GM12878 (cell line): ENCODE measurements at regions not wholly inside any gene's neighbourhood (a gene's known extent, or its start where the extent isn't known, plus 50 kb on each side); places are given as distances from the start of the nearest gene placed in this dataset.

Experiments
- ATAC-seq: fragments of 200-7000 bp; cut with Tn5 transposase; 3 replicates; pipeline ENCODE4 v1.9.1; 2020; ENCODE audit warnings: mild to moderate bottlenecking, moderate library complexity
- BruUV-seq: library from RNA; stranded (reverse); fragments of 400-500 nt; replicated peaks from 2 replicates; lab custom pipeline; 2021; lab: Mats Ljungman, UMichigan
- CTCF ChIA-PET: fragments of 300-600 bp; sonication (Branson Sonifier 250); formaldehyde crosslinking; extraction: SDS; loops from one replicate; lab custom pipeline; 2021; ENCODE audit warnings: inconsistent platforms; lab: Yijun Ruan, JAX
- POLR2A ChIA-PET: fragments of 350-600 bp; formaldehyde crosslinking; extraction: SDS; loops from one replicate; lab custom pipeline; 2021; ENCODE audit warnings: inconsistent platforms; lab: Charles Lee
- RAD21 ChIA-PET: fragments of 300-600 bp; sonication (Branson Sonifier 250); formaldehyde crosslinking; loops from one replicate; lab custom pipeline; 2023; ENCODE audit warnings: antibody characterized with exemption; ENCODE audit not compliant: unreplicated experiment; lab: Charles Lee
- SMC1A ChIA-PET: fragments of 300-600 bp; sonication (Branson Sonifier 250); formaldehyde crosslinking; loops from one replicate; lab custom pipeline; 2023; ENCODE audit not compliant: unreplicated experiment, uncharacterized antibody; lab: Charles Lee
- DNase-seq: peaks from one replicate; pipeline ENCODE4 v3.0.0-alpha.2; 2011; ENCODE audit warnings: low read depth, low spot score
- FAIRE-seq: peaks from 3 replicates; lab custom pipeline; 2011; peaks lifted over from hg19 to GRCh38; lab: Jason Lieb, UNC
- H2AFZ ChIP-seq: 2 replicates; pipeline ENCODE4 v1.6.0; 2011; ENCODE audit warnings: low read depth, low read length, control low read depth; ENCODE audit not compliant: control insufficient read depth
- H3K27ac ChIP-seq: 2 replicates; pipeline ENCODE4 v1.5.1; 2011; ENCODE audit warnings: control low read depth; ENCODE audit not compliant: control insufficient read depth, insufficient read depth
- H3K27me3 ChIP-seq, 2 experiments: replicated peaks in 1 of 2; 2 replicates each; pipeline versions ENCODE4 v1.6.0 to v1.6.1; 2011; ENCODE audit warnings: low read length in 1 of 2; ENCODE audit not compliant: control insufficient read depth in 2 of 2, insufficient read depth in 2 of 2
- H3K36me3 ChIP-seq, 2 experiments: 2 replicates each; pipeline ENCODE4 v1.5.1; 2011; ENCODE audit warnings: low read length in 1 of 2; ENCODE audit not compliant: control insufficient read depth in 2 of 2, insufficient read depth in 2 of 2
- H3K4me1 ChIP-seq: 2 replicates; pipeline ENCODE4 v1.6.1; 2011; ENCODE audit warnings: mild to moderate bottlenecking, low read length, moderate library complexity, mixed read lengths; ENCODE audit not compliant: control insufficient read depth, insufficient read depth
- H3K4me2 ChIP-seq: 2 replicates; pipeline ENCODE4 v1.6.0; 2011; ENCODE audit warnings: control low read depth; ENCODE audit not compliant: control insufficient read depth, insufficient read depth
- H3K4me3 ChIP-seq: fragments of 200-600 bp; sonication (generic); 2 replicates; pipeline ENCODE4 v1.5.1; 2016
- H3K79me2 ChIP-seq: 2 replicates; pipeline ENCODE4 v1.6.0; 2011; ENCODE audit warnings: low read length; ENCODE audit not compliant: control insufficient read depth, insufficient read depth
- H3K9ac ChIP-seq: 2 replicates; pipeline ENCODE4 v1.8.0; 2011; ENCODE audit warnings: low read length, control low read depth, mixed read lengths; ENCODE audit not compliant: control insufficient read depth, insufficient read depth
- H3K9me3 ChIP-seq: replicated peaks from 3 replicates; pipeline ENCODE4 v1.5.1; 2011; ENCODE audit warnings: mild to moderate bottlenecking, low read length; ENCODE audit not compliant: control insufficient read depth, insufficient read depth
- H4K20me1 ChIP-seq: 2 replicates; pipeline ENCODE4 v1.6.0; 2011; ENCODE audit not compliant: control insufficient read depth, insufficient read depth
- ATF7 ChIP-seq: fragments of 450-650 bp; IDR thresholded peaks from 2 replicates; pipeline ENCODE4 v1.6.1; 2016; ENCODE audit warnings: low read depth, mild to moderate bottlenecking
- CBX3 ChIP-seq: fragments of 200-600 bp; sonication (generic); IDR thresholded peaks from 2 replicates; pipeline ENCODE4 v1.6.1; 2016; ENCODE audit warnings: low read depth, borderline replicate concordance
- CREB1 ChIP-seq: IDR thresholded peaks from 2 replicates; pipeline ENCODE4 v1.6.1; 2012; ENCODE audit warnings: low read depth, mild to moderate bottlenecking, inconsistent platforms
- DPF2 ChIP-seq: fragments of 450-650 bp; IDR thresholded peaks from 2 replicates; pipeline ENCODE4 v1.6.1; 2017; ENCODE audit warnings: mild to moderate bottlenecking
- EP300 ChIP-seq, 2 experiments: fragments of 150-350 bp in 1 of 2; IDR thresholded peaks; 2 replicates each; pipeline ENCODE4 v1.6.1; 2011 to 2012; ENCODE audit warnings: low read depth in 2 of 2, low read length in 2 of 2, borderline replicate concordance in 1 of 2, improper control_type of control experiment in 1 of 2, inconsistent platforms in 1 of 2; ENCODE audit not compliant: control insufficient read depth in 1 of 2
- EZH2 ChIP-seq: IDR thresholded peaks from 2 replicates; pipeline ENCODE4 v1.6.1; 2012; ENCODE audit warnings: low read depth, mild to moderate bottlenecking, control low read depth, inconsistent platforms, low read length, borderline replicate concordance; ENCODE audit not compliant: control insufficient read depth
- FOXK2 ChIP-seq: fragments of 450-650 bp; IDR thresholded peaks from 2 replicates; pipeline ENCODE4 v1.6.1; 2017; ENCODE audit warnings: mild to moderate bottlenecking, moderate library complexity
- MTA2 ChIP-seq: fragments of 450-650 bp; IDR thresholded peaks from 2 replicates; pipeline ENCODE4 v1.6.1; 2016; ENCODE audit warnings: low read depth, mild to moderate bottlenecking, moderate library complexity
- TCF12 ChIP-seq: IDR thresholded peaks from 2 replicates; pipeline ENCODE4 v1.6.1; 2011; ENCODE audit warnings: low read depth, mild to moderate bottlenecking, low read length
- WGBS: methylation state at CpG from one replicate; pipeline ENCODE4 v1.1.6; 2016; ENCODE audit warnings: low lambda C conversion rate; ENCODE audit not compliant: insufficient replicate concordance, insufficient coverage; ENCODE audit errors: missing lambda C conversion rate; 5-methylcytosine and 5-hydroxymethylcytosine counted together
- in situ Hi-C: fragments of 300-500 bp; cut with MboI; formaldehyde crosslinking; loops from 9 replicates; pipeline ENCODE4 v1.14.3; 2018; ENCODE audit warnings: mixed read lengths
- intact Hi-C: fragments of 100-400 bp; cut with micrococcal nuclease; formaldehyde crosslinking; loops from one replicate; pipeline ENCODE4 v1.14.2; 2022; ENCODE audit not compliant: unreplicated experiment
- TF ChIP-seq, protein P1 (sequence below): IDR thresholded peaks from 2 replicates; pipeline ENCODE4 v1.6.1; 2012; ENCODE audit warnings: mild to moderate bottlenecking, low read depth, low read length

DNA sequence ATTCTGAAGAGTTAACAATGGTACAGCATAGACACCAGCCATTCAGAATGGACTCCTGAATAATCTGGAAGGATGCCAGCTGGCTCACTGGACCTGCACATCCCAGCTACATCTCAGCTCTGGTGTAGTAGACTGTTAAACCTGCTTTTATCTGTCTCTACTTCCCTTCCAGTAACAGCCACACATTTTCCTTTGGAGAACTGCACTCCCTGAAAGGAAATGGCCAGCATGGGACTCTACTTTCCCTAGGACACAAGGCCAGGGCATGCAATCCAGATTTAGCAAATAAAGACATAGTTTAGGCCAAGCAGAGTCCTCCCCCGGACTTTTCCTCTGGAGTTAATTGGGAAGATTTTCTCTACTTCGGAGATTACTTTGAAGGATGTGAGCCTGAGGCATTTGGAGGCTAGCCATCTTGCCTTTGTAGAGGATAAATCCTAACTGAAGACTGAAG is 82.7 kb upstream of the TCF12 start:
- Histone ChIP-seq H3K9me3 (no peaks in the 10 kb centered on the region), H3K79me2 (no peaks in the 10 kb centered on the region), H3K4me1 (peaks cover 11% of the 10 kb centered on the region; the same call in 1 of the 2 replicates), H3K4me2 (no peak overlapping the region), H3K9ac (no peak overlapping the region), H3K36me3 (no peaks in the 10 kb centered on the region), H2AFZ (no peak overlapping the region), H3K27me3 (peaks cover 0 to 2% of the 10 kb centered on the region in 2 experiments; a peak in 2 of 4 replicates), H4K20me1 (no peaks in the 10 kb centered on the region), H3K27ac (no peak overlapping the region), H3K4me3 (no peak overlapping the region)
- ChIA-PET CTCF (interaction anchor here (1.8 kb wide), 1 partner anchor 15 kb away, joined by 3 read pairs; no protein-coding TSS in a partner anchor), POLR2A (no interaction called here), RAD21 (no interaction called here), SMC1A (no interaction called here)
- TF ChIP-seq EZH2 (no peak), CREB1 (no peak), TCF12 (no peak), DPF2 (no peak), FOXK2 (no peak), EP300 (IDR thresholded peaks at IDR 0.05; ENCODE audit: borderline replicate concordance in 1 of 2, control insufficient read depth in 1 of 2, low read depth in 2 of 2, low read length in 2 of 2) (no peak), MTA2 (no peak), ATF7 (no peak), CBX3 (no peak)
- TF ChIP-seq, protein P1, sequence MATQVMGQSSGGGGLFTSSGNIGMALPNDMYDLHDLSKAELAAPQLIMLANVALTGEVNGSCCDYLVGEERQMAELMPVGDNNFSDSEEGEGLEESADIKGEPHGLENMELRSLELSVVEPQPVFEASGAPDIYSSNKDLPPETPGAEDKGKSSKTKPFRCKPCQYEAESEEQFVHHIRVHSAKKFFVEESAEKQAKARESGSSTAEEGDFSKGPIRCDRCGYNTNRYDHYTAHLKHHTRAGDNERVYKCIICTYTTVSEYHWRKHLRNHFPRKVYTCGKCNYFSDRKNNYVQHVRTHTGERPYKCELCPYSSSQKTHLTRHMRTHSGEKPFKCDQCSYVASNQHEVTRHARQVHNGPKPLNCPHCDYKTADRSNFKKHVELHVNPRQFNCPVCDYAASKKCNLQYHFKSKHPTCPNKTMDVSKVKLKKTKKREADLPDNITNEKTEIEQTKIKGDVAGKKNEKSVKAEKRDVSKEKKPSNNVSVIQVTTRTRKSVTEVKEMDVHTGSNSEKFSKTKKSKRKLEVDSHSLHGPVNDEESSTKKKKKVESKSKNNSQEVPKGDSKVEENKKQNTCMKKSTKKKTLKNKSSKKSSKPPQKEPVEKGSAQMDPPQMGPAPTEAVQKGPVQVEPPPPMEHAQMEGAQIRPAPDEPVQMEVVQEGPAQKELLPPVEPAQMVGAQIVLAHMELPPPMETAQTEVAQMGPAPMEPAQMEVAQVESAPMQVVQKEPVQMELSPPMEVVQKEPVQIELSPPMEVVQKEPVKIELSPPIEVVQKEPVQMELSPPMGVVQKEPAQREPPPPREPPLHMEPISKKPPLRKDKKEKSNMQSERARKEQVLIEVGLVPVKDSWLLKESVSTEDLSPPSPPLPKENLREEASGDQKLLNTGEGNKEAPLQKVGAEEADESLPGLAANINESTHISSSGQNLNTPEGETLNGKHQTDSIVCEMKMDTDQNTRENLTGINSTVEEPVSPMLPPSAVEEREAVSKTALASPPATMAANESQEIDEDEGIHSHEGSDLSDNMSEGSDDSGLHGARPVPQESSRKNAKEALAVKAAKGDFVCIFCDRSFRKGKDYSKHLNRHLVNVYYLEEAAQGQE = no peak
- WGBS = 57% methylated on average over 2 of the region's 2 CpGs
- intact Hi-C loops = no loop called here
- no TSS peak for BruUV-seq
- DNase-seq = no peak
- FAIRE-seq = no peak
- ATAC-seq = no peak
- in situ Hi-C loops = no loop called here
